ENCODE measurements at regions not wholly inside any gene's neighbourhood (a gene's known extent, or its start where the extent isn't known, plus 50 kb on each side); places are given as distances from the start of the nearest gene placed in this dataset.

- H3K27me3 Mint-ChIP-seq (ENCODE audit: low read depth, poor library complexity), result no peaks in the 10 kb centered on the region
- DNase-seq, result no peak
- no peak overlapping the region for H3K4me3 Mint-ChIP-seq
- H3K27ac Mint-ChIP-seq, result no peak overlapping the region
- no peaks in the 10 kb centered on the region for H3K4me1 Mint-ChIP-seq
- no peaks in the 10 kb centered on the region for H3K36me3 Mint-ChIP-seq (ENCODE audit: low read depth)
- no peak for TF ChIP-seq CTCF (IDR thresholded peaks at IDR 0.05)
- H3K9me3 Mint-ChIP-seq, result no peaks in the 10 kb centered on the region
Measured at GRCh38 chr4:117385526-117385925, 300.1 kb upstream of the TRAM1L1 start.

- Mint-ChIP-seq H3K4me1 (no peaks in the 10 kb centered on the region), H3K27me3 (ENCODE audit: low read depth, poor library complexity) (no peaks in the 10 kb centered on the region), H3K4me3 (no peak overlapping the region), H3K9me3 (no peaks in the 10 kb centered on the region), H3K36me3 (ENCODE audit: low read depth) (no peaks in the 10 kb centered on the region), H3K27ac (no peak overlapping the region)
- no peak for TF ChIP-seq CTCF (IDR thresholded peaks at IDR 0.05)
- no peak for DNase-seq
Measured at GRCh38 chr4:117387072-117387471, 301.7 kb upstream of the TRAM1L1 start.

- TF ChIP-seq CTCF (IDR thresholded peaks at IDR 0.05), result no peak
- Mint-ChIP-seq H3K27me3 (ENCODE audit: low read depth, poor library complexity) (peaks cover 4% of the 10 kb centered on the region), H3K4me3 (no peak overlapping the region), H3K27ac (no peak overlapping the region), H3K9me3 (no peaks in the 10 kb centered on the region), H3K36me3 (ENCODE audit: low read depth) (no peaks in the 10 kb centered on the region), H3K4me1 (no peaks in the 10 kb centered on the region)
- no peak for DNase-seq
Measured at GRCh38 chr4:117400039-117400835, 314.9 kb upstream of the TRAM1L1 start.

- H3K27me3 Mint-ChIP-seq (ENCODE audit: low read depth, poor library complexity), result no peaks in the 10 kb centered on the region
- TF ChIP-seq CTCF (IDR thresholded peaks at IDR 0.05), result no peak
- no peak for DNase-seq
Measured at GRCh38 chr4:117412661-117413060, 327.3 kb upstream of the TRAM1L1 start.

GRCh38 chr4:117417856-117418255 is 332.5 kb upstream of the TRAM1L1 start:
- H3K27me3 Mint-ChIP-seq (ENCODE audit: low read depth, poor library complexity), result no peaks in the 10 kb centered on the region
- no peaks in the 10 kb centered on the region for H3K36me3 Mint-ChIP-seq (ENCODE audit: low read depth)
- H3K4me1 Mint-ChIP-seq, result no peaks in the 10 kb centered on the region
- no peak overlapping the region for H3K27ac Mint-ChIP-seq
- H3K4me3 Mint-ChIP-seq, result no peak overlapping the region
- TF ChIP-seq CTCF (IDR thresholded peaks at IDR 0.05), result no peak
- no peak for DNase-seq
- H3K9me3 Mint-ChIP-seq, result no peaks in the 10 kb centered on the region

More at GRCh38 chr4:117412661-117413060, 327.3 kb upstream of the TRAM1L1 start:
- Mint-ChIP-seq H3K9me3 (no peaks in the 10 kb centered on the region), H3K4me3 (no peak overlapping the region), H3K36me3 (ENCODE audit: low read depth) (no peaks in the 10 kb centered on the region), H3K27ac (no peak overlapping the region), H3K4me1 (no peaks in the 10 kb centered on the region)

GRCh38 chr4:117420948-117421347 is 335.6 kb upstream of the TRAM1L1 start:
- Mint-ChIP-seq H3K4me1 (no peaks in the 10 kb centered on the region), H3K36me3 (ENCODE audit: low read depth) (no peaks in the 10 kb centered on the region), H3K4me3 (no peak overlapping the region)

More at GRCh38 chr4:117420948-117421347, 335.6 kb upstream of the TRAM1L1 start:
- Mint-ChIP-seq H3K9me3 (no peaks in the 10 kb centered on the region), H3K27ac (no peak overlapping the region), H3K27me3 (ENCODE audit: low read depth, poor library complexity) (no peaks in the 10 kb centered on the region)
- no peak for TF ChIP-seq CTCF (IDR thresholded peaks at IDR 0.05)
- no peak for DNase-seq
